Neuronal stem cell (in vitro differentiated cells): ENCODE measurements at regions not wholly inside any gene's neighbourhood (a gene's known extent, or its start where the extent isn't known, plus 50 kb on each side); places are given as distances from the start of the nearest gene placed in this dataset.

Experiments used
- DNase-seq: peaks from one replicate; pipeline ENCODE4 v3.0.0-alpha.2; 2013; ENCODE audit warnings: low spot score
- H2AFZ ChIP-seq: one replicate; pipeline ENCODE4 v1.6.1; 2013; ENCODE audit warnings: mild to moderate bottlenecking, low read length, inconsistent platforms
- H2AK5ac ChIP-seq: 2 replicates; pipeline ENCODE4 v1.6.1; 2013; ENCODE audit warnings: low read depth, mild to moderate bottlenecking, inconsistent platforms, low read length, moderate library complexity, mixed read lengths
- H2BK120ac ChIP-seq: 2 replicates; pipeline ENCODE4 v1.6.1; 2013; ENCODE audit warnings: low read depth, mild to moderate bottlenecking, inconsistent platforms, low read length, moderate library complexity, mixed read lengths
- H2BK12ac ChIP-seq: one replicate; pipeline ENCODE4 v1.6.1; 2013; ENCODE audit warnings: low read length, inconsistent platforms
- H2BK15ac ChIP-seq: 2 replicates; pipeline ENCODE4 v1.6.1; 2013; ENCODE audit warnings: mild to moderate bottlenecking, low read length, inconsistent platforms, mixed read lengths
- H2BK5ac ChIP-seq: one replicate; pipeline ENCODE4 v1.6.1; 2013; ENCODE audit warnings: inconsistent platforms, mild to moderate bottlenecking, low read length, moderate library complexity
- H3K14ac ChIP-seq: one replicate; pipeline ENCODE4 v1.6.1; 2013; ENCODE audit warnings: low read length, inconsistent platforms
- H3K18ac ChIP-seq: 2 replicates; pipeline ENCODE4 v1.6.1; 2013; ENCODE audit warnings: low read length, inconsistent platforms
- H3K23ac ChIP-seq: 2 replicates; pipeline ENCODE4 v1.6.1; 2013; ENCODE audit warnings: low read depth, mild to moderate bottlenecking, mixed read lengths, low read length, inconsistent platforms; ENCODE audit not compliant: poor library complexity
- H3K27ac ChIP-seq: replicated peaks from 3 replicates; pipeline ENCODE4 v1.5.1; 2013; ENCODE audit warnings: low read length, inconsistent platforms
- H3K27me3 ChIP-seq, 3 experiments: 2 replicates each; pipeline ENCODE4 v1.6.1; 2013; ENCODE audit warnings: low read length in 3 of 3, mild to moderate bottlenecking in 2 of 3, inconsistent platforms in 1 of 3, low read depth in 1 of 3, mixed read lengths in 1 of 3, moderate library complexity in 1 of 3; ENCODE audit not compliant: control insufficient read depth in 3 of 3, insufficient read depth in 3 of 3
- H3K36me3 ChIP-seq, 2 donors: replicated peaks in 1 of 2; 2 replicates each; pipeline ENCODE4 v1.6.1; 2013; ENCODE audit warnings: low read length in 2 of 2; ENCODE audit not compliant: control insufficient read depth in 2 of 2, insufficient read depth in 2 of 2
- H3K4ac ChIP-seq: 2 replicates; pipeline ENCODE4 v1.6.1; 2013; ENCODE audit warnings: inconsistent platforms, mild to moderate bottlenecking, low read length, moderate library complexity
- H3K4me1 ChIP-seq, 2 donors: 1 replicate in 1 of 2; 2 replicates in 1 of 2; pipeline ENCODE4 v1.6.1; 2013; ENCODE audit warnings: low read length in 2 of 2, low read depth in 1 of 2; ENCODE audit not compliant: control insufficient read depth in 2 of 2, insufficient read depth in 1 of 2
- H3K4me2 ChIP-seq: one replicate; pipeline ENCODE4 v1.6.1; 2013; ENCODE audit warnings: mild to moderate bottlenecking, low read length, inconsistent platforms; ENCODE audit not compliant: insufficient read depth, poor library complexity, severe bottlenecking
- H3K4me3 ChIP-seq, 2 donors: 2 replicates each; pipeline ENCODE4 v1.5.1; 2013; ENCODE audit warnings: low read length in 2 of 2, mild to moderate bottlenecking in 2 of 2, inconsistent platforms in 1 of 2, moderate library complexity in 1 of 2
- H3K79me1 ChIP-seq: one replicate; pipeline ENCODE4 v1.6.1; 2013; ENCODE audit warnings: low read depth, mild to moderate bottlenecking, inconsistent platforms, low read length, moderate library complexity
- H3K9ac ChIP-seq: one replicate; pipeline ENCODE4 v1.6.1; 2013; ENCODE audit warnings: mild to moderate bottlenecking, low read depth, low read length, inconsistent platforms; ENCODE audit not compliant: poor library complexity
- H3K9me3 ChIP-seq, 2 donors: replicated peaks in 1 of 2; 2 replicates each; pipeline versions ENCODE3 to v1.6.1; 2013; ENCODE audit warnings: low read length in 2 of 2, mild to moderate bottlenecking in 2 of 2, inconsistent platforms in 1 of 2, low read depth in 1 of 2, mixed read lengths in 1 of 2, moderate library complexity in 1 of 2; ENCODE audit not compliant: control insufficient read depth in 2 of 2, insufficient read depth in 1 of 2
- H4K8ac ChIP-seq: one replicate; pipeline ENCODE4 v1.6.1; 2013; ENCODE audit warnings: low read depth, mild to moderate bottlenecking, inconsistent platforms, low read length, moderate library complexity
- H4K91ac ChIP-seq: one replicate; pipeline ENCODE4 v1.6.1; 2013; ENCODE audit warnings: low read length, low read depth, mild to moderate bottlenecking, inconsistent platforms; ENCODE audit not compliant: poor library complexity
- WGBS, 2 donors: extraction: QIAGEN DNeasy Blood & Tissue Kit; methylation state at CpG; one replicate each; pipeline ENCODE4 v1.1.7; 2013; ENCODE audit warnings: missing lambda C conversion rate in 2 of 2, mixed read lengths in 1 of 2; ENCODE audit not compliant: insufficient read length in 2 of 2, insufficient replicate concordance in 1 of 2; ENCODE audit errors: extremely low coverage in 2 of 2; 5-methylcytosine and 5-hydroxymethylcytosine counted together

DNA sequence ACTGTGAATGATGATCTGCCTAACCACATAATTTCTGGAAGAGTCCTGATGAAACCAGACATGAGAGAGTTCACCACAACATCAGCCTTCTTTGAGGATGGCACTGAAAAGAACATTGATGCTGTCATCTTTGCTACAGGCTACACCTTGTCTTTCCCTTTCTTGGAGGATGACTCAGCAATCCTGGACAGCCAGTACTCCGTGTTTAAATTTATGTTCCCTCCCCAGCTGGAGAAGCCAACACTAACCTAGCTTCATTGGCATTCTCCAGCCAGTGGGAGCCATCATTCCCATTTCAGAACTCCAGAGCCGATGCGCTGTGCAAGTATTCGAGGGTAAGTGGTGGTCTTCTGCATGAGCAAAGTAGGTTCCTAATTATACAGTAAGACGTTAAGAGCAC lies 164.1 kb upstream of the POGK start:
- no peak overlapping the region for H2BK120ac ChIP-seq
- no peak overlapping the region for H3K4ac ChIP-seq
- peaks cover 0 to 2% (median 0%) of the 10 kb centered on the region in 3 experiments for H3K27me3 ChIP-seq
- H3K9me3 ChIP-seq: no peaks in the 10 kb centered on the region
- H3K79me1 ChIP-seq: no peaks in the 10 kb centered on the region
- no peak overlapping the region for H3K4me3 ChIP-seq
- no peak overlapping the region for H2BK12ac ChIP-seq
- H3K4me2 ChIP-seq: no peak overlapping the region
- no peak overlapping the region for H2AK5ac ChIP-seq
- H3K27ac ChIP-seq: no peak overlapping the region
- H2AFZ ChIP-seq: no peak overlapping the region
- WGBS, 2 donors: no CpG with 5 or more reads among the region's 5 CpGs
- peak overlapping the region; percentile 19 for H4K8ac ChIP-seq
- peak overlapping the region; percentile 57 for H3K18ac ChIP-seq
- H2BK5ac ChIP-seq: no peak overlapping the region
- no peaks in the 10 kb centered on the region for H3K4me1 ChIP-seq
- H3K23ac ChIP-seq: no peak overlapping the region
- H3K14ac ChIP-seq: peak overlapping the region; percentile 31
- H3K9ac ChIP-seq: no peak overlapping the region
- no peak for DNase-seq
- H4K91ac ChIP-seq: no peak overlapping the region
- H3K36me3 ChIP-seq: peaks cover 0 to 1% of the 10 kb centered on the region in 2 donors
- H2BK15ac ChIP-seq: no peak overlapping the region

DNA sequence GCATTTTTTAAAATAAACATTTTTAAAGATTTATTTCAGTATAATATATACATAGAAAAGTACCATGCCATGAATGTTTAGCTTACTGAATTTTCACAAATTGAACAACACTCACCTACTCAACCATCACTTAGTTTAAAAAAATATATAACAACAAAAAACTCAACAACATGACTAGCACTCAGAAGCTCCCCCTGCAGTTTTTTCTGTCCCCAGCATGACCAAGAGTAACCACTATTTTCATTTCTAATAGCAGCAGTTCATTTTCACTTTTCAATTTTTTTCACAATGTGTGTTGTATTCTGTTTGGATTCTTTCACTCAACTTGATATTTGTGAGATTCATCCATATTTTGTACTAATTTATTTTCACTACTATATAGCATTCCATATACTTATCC lies 162.3 kb upstream of the POGK start:
- no peak overlapping the region for H2BK5ac ChIP-seq
- H3K79me1 ChIP-seq: no peaks in the 10 kb centered on the region
- no peaks in the 10 kb centered on the region for H3K4me1 ChIP-seq
- no peak overlapping the region for H3K9ac ChIP-seq
- no peak overlapping the region for H3K14ac ChIP-seq
- no peak overlapping the region for H4K91ac ChIP-seq
- no peak overlapping the region for H2AFZ ChIP-seq
- no peak overlapping the region for H3K4me2 ChIP-seq
- H2BK12ac ChIP-seq: no peak overlapping the region
- no peaks in the 10 kb centered on the region for H3K9me3 ChIP-seq
- no peak overlapping the region for H2BK120ac ChIP-seq
- H3K36me3 ChIP-seq: peaks cover 0 to 1% of the 10 kb centered on the region in 2 donors
- no peak for DNase-seq
- H2AK5ac ChIP-seq: no peak overlapping the region
- H3K4ac ChIP-seq: no peak overlapping the region
- H4K8ac ChIP-seq: no peak overlapping the region
- H2BK15ac ChIP-seq: no peak overlapping the region
- H3K27ac ChIP-seq: no peak overlapping the region
- peaks cover 0 to 2% (median 0%) of the 10 kb centered on the region in 3 experiments for H3K27me3 ChIP-seq
- H3K23ac ChIP-seq: no peak overlapping the region
- no peak overlapping the region for H3K18ac ChIP-seq
- H3K4me3 ChIP-seq: no peak overlapping the region

DNA sequence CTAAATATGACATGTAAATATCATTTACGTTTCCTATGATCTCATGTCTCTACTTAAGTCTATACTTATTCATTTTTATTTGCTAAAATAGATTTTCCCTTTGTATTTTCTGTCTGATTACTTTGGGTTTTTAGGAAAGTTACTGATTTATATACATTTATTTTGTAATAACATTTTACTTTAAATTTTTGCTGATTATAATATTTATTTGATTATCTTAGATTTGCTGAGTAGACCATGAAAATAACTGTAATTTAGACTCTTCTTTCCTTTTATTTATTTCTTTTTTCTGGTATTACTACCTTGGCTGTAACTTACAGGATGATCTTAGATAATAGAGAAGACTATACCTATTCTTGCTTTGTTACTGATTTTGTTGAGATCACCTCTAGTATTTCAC lies 159.9 kb upstream of the POGK start:
- Histone ChIP-seq H3K27ac (no peak overlapping the region), H3K4me2 (no peak overlapping the region), H2BK12ac (no peak overlapping the region), H4K91ac (no peak overlapping the region), H3K36me3 (peaks cover 0 to 1% of the 10 kb centered on the region in 2 donors), H3K4me3 (no peak overlapping the region), H3K4me1 (no peaks in the 10 kb centered on the region), H2AFZ (no peak overlapping the region), H3K9me3 (no peaks in the 10 kb centered on the region), H2BK15ac (no peak overlapping the region), H3K4ac (no peak overlapping the region), H3K18ac (no peak overlapping the region), H3K79me1 (no peaks in the 10 kb centered on the region), H3K14ac (no peak overlapping the region), H3K23ac (no peak overlapping the region), H2BK120ac (no peak overlapping the region), H2BK5ac (no peak overlapping the region), H2AK5ac (no peak overlapping the region), H3K27me3 (peaks cover 0 to 2% (median 0%) of the 10 kb centered on the region in 3 experiments), H3K9ac (no peak overlapping the region), H4K8ac (no peak overlapping the region)
- no peak for DNase-seq
- WGBS, 2 donors: no CpG with 5 or more reads among the region's 1 CpG

- no peak overlapping the region for H2BK12ac ChIP-seq
- H3K9me3 ChIP-seq: no peaks in the 10 kb centered on the region
- H2BK15ac ChIP-seq: no peak overlapping the region
- H4K91ac ChIP-seq: no peak overlapping the region
- H2BK120ac ChIP-seq: no peak overlapping the region
- no peak overlapping the region for H3K4me3 ChIP-seq
- H3K27ac ChIP-seq: no peak overlapping the region
- H2BK5ac ChIP-seq: no peak overlapping the region
- WGBS, 2 donors: no CpG with 5 or more reads among the region's 1 CpG
- H3K27me3 ChIP-seq: no peaks in the 10 kb centered on the region
- no peak overlapping the region for H3K23ac ChIP-seq
- no peak overlapping the region for H3K14ac ChIP-seq
- DNase-seq: no peak
- H3K79me1 ChIP-seq: no peaks in the 10 kb centered on the region
- H2AK5ac ChIP-seq: no peak overlapping the region
- H3K4me1 ChIP-seq: no peaks in the 10 kb centered on the region
- no peak overlapping the region for H3K4ac ChIP-seq
- no peak overlapping the region for H3K9ac ChIP-seq
- H2AFZ ChIP-seq: no peak overlapping the region
- H4K8ac ChIP-seq: no peak overlapping the region
- no peaks in the 10 kb centered on the region for H3K36me3 ChIP-seq
- H3K18ac ChIP-seq: no peak overlapping the region
- H3K4me2 ChIP-seq: no peak overlapping the region
Observed at GRCh38 chr1:166682588-166682987, 156.7 kb upstream of the POGK start.
